Mesendoderm (in vitro differentiated cells): ENCODE measurements at regions not wholly inside any gene's neighbourhood (a gene's known extent, or its start where the extent isn't known, plus 50 kb on each side); places are given as distances from the start of the nearest gene placed in this dataset.
A peak's percentile ranks its signal among the peaks of the same experiment; 100 is the strongest.

Source experiments
- DNase-seq: peaks from one replicate; pipeline ENCODE4 v3.0.0; 2013
- H2AK5ac ChIP-seq: 2 replicates; pipeline ENCODE4 v1.6.1; 2013; ENCODE audit warnings: low read length, inconsistent platforms
- H2BK120ac ChIP-seq: 2 replicates; pipeline ENCODE4 v1.6.1; 2013; ENCODE audit warnings: low read depth, mild to moderate bottlenecking, low read length, moderate library complexity, mixed read lengths
- H2BK15ac ChIP-seq: replicated peaks from 2 replicates; pipeline ENCODE4 v1.6.1; 2013; ENCODE audit warnings: low read depth, mild to moderate bottlenecking, moderate library complexity
- H2BK5ac ChIP-seq: 2 replicates; pipeline ENCODE4 v1.6.1; 2013; ENCODE audit warnings: low read length, inconsistent platforms
- H3K18ac ChIP-seq: 2 replicates; pipeline ENCODE4 v1.6.1; 2013; ENCODE audit warnings: mild to moderate bottlenecking, low read length, mixed read lengths
- H3K23ac ChIP-seq: one replicate; pipeline ENCODE4 v1.6.1; 2013; ENCODE audit warnings: low read length
- H3K27ac ChIP-seq: 2 replicates; pipeline ENCODE4 v1.5.1; 2013; ENCODE audit warnings: low read depth, mild to moderate bottlenecking, inconsistent platforms, low read length, moderate library complexity
- H3K27me3 ChIP-seq: 2 replicates; pipeline ENCODE4 v1.6.1; 2013; ENCODE audit warnings: low read length, control low read depth, mild to moderate bottlenecking, inconsistent platforms; ENCODE audit not compliant: insufficient read depth, poor library complexity
- H3K36me3 ChIP-seq: 2 replicates; pipeline ENCODE4 v1.6.1; 2013; ENCODE audit warnings: low read length, inconsistent platforms; ENCODE audit not compliant: control insufficient read depth, insufficient read depth
- H3K4ac ChIP-seq: one replicate; pipeline ENCODE4 v1.6.1; 2013; ENCODE audit warnings: low read depth, mild to moderate bottlenecking, low read length, moderate library complexity
- H3K4me1 ChIP-seq: 2 replicates; pipeline ENCODE4 v1.6.1; 2013; ENCODE audit warnings: low read depth, low read length, inconsistent platforms; ENCODE audit not compliant: control insufficient read depth
- H3K4me2 ChIP-seq: 2 replicates; pipeline ENCODE4 v1.6.1; 2013; ENCODE audit warnings: low read length
- H3K4me3 ChIP-seq: 2 replicates; pipeline ENCODE4 v1.5.1; 2013; ENCODE audit warnings: mild to moderate bottlenecking, low read length
- H3K56ac ChIP-seq: one replicate; pipeline ENCODE4 v1.6.1; 2013; ENCODE audit warnings: low read length
- H3K79me1 ChIP-seq: 2 replicates; pipeline ENCODE4 v1.6.1; 2013; ENCODE audit warnings: low read length, inconsistent platforms
- H3K79me2 ChIP-seq: 2 replicates; pipeline ENCODE4 v1.6.1; 2013; ENCODE audit warnings: mild to moderate bottlenecking, low read length; ENCODE audit not compliant: control insufficient read depth, insufficient read depth
- H3K9ac ChIP-seq: 2 replicates; pipeline ENCODE4 v1.6.1; 2013; ENCODE audit warnings: low read length, inconsistent platforms
- H4K5ac ChIP-seq: one replicate; pipeline ENCODE4 v1.6.1; 2013; ENCODE audit warnings: low read length
- H4K8ac ChIP-seq: one replicate; pipeline ENCODE4 v1.6.1; 2013; ENCODE audit warnings: low read depth, mild to moderate bottlenecking, control low read depth, low read length, moderate library complexity
- WGBS: extraction: QIAGEN DNeasy Blood & Tissue Kit; methylation state at CpG from one replicate; pipeline ENCODE4 v1.1.7; 2013; ENCODE audit warnings: low lambda C conversion rate, missing lambda C conversion rate; ENCODE audit not compliant: insufficient coverage; ENCODE audit errors: extremely low coverage; 5-methylcytosine and 5-hydroxymethylcytosine counted together

DNA sequence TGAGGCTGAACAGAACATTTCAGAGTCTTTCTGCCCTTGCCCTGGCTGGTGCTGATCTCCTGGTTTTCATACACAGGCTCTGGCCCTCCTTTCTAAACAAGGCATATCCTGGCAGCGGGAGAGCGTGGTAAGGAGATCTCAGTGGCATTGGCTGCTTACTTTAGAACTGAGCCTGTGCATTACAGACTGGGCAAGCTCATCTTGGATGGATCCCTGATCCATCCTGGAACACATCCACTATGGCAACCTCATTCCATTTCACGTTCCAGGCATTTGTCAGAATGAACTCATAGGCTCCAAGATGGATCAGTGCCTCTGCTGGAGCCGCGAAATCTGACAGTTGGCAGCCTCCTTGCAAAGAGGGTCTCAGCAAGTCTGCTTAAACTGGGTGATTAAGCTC is 224.5 kb upstream of the PELI2 start:
- no CpG with 5 or more reads among the region's 5 CpGs for WGBS

DNA sequence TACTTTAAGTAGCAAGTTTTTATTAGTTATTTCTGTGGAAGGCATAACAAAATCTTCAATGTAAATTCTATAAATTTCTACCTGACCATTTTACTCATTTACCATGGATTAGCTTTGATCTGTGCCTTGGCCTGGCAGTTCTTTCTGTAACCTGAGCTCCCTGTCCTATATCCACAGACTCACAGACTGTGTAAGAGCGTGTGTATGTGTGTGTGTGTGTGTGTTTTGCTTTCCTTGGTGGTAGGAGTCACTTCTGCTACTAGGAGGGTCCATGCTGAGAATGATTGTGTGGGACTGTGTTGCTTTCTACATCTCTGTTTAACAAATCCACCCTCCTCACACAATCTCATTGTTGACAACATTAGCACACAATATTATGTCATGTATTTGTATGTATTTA is 221.2 kb upstream of the PELI2 start:
- Histone ChIP-seq H3K79me2 (no peaks in the 10 kb centered on the region), H3K9ac (no peak overlapping the region), H3K23ac (no peak overlapping the region), H2BK120ac (no peak overlapping the region), H2BK15ac (no peak overlapping the region), H4K5ac (no peak overlapping the region), H3K4me2 (no peak overlapping the region), H2BK5ac (no peak overlapping the region), H3K4me3 (no peak overlapping the region), H3K4ac (no peak overlapping the region), H4K8ac (no peak overlapping the region), H3K56ac (no peak overlapping the region), H3K4me1 (no peaks in the 10 kb centered on the region), H3K36me3 (no peaks in the 10 kb centered on the region), H3K27ac (no peak overlapping the region), H2AK5ac (no peak overlapping the region), H3K27me3 (no peaks in the 10 kb centered on the region), H3K18ac (no peak overlapping the region), H3K79me1 (no peaks in the 10 kb centered on the region)
- DNase-seq = no peak
- no CpG with 5 or more reads among the region's 1 CpG for WGBS

More for the DNA sequence above, 224.5 kb upstream of the PELI2 start:
- H3K4ac ChIP-seq = no peak overlapping the region
- no peak overlapping the region for H4K5ac ChIP-seq
- no peaks in the 10 kb centered on the region for H3K27me3 ChIP-seq
- no peaks in the 10 kb centered on the region for H3K4me1 ChIP-seq
- H3K18ac ChIP-seq = no peak overlapping the region
- H3K9ac ChIP-seq = no peak overlapping the region
- H3K56ac ChIP-seq = no peak overlapping the region
- H2BK5ac ChIP-seq = no peak overlapping the region
- no peak overlapping the region for H3K4me2 ChIP-seq
- no peak for DNase-seq
- no peaks in the 10 kb centered on the region for H3K79me1 ChIP-seq
- H3K36me3 ChIP-seq = no peaks in the 10 kb centered on the region
- H2AK5ac ChIP-seq = no peak overlapping the region
- no peak overlapping the region for H2BK15ac ChIP-seq
- H3K23ac ChIP-seq = no peak overlapping the region
- no peaks in the 10 kb centered on the region for H3K79me2 ChIP-seq
- no peak overlapping the region for H2BK120ac ChIP-seq
- no peak overlapping the region for H3K27ac ChIP-seq
- no peak overlapping the region for H4K8ac ChIP-seq
- H3K4me3 ChIP-seq = no peak overlapping the region

DNA sequence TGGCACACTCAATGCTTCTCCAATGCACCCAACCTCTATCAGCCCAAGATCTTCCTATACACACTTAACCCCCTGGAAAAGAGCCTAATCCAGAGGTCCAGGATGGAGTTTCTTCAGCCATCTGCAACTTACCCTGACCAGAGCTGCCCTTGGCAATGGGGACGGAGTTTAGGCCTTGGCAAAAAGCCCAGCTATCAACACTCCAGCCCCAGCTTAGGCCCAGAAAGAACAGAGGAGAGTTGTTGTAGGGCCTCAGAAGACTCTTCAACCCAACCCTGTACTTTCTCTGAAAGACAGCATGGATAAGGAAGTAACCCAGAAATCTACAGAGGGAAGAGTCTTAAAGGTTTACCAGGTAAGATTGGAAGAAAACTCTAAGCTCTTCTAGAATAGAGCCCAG is 219.3 kb upstream of the PELI2 start:
- Histone ChIP-seq H4K5ac (no peak overlapping the region), H4K8ac (no peak overlapping the region), H3K23ac (no peak overlapping the region), H3K79me1 (no peaks in the 10 kb centered on the region), H3K9ac (no peak overlapping the region), H3K79me2 (no peaks in the 10 kb centered on the region), H3K56ac (no peak overlapping the region), H2BK15ac (no peak overlapping the region), H3K4me1 (no peaks in the 10 kb centered on the region), H2BK120ac (no peak overlapping the region), H3K18ac (no peak overlapping the region), H3K27ac (no peak overlapping the region), H3K4me2 (no peak overlapping the region), H3K4me3 (no peak overlapping the region), H3K4ac (no peak overlapping the region), H2BK5ac (no peak overlapping the region), H3K36me3 (no peaks in the 10 kb centered on the region), H3K27me3 (no peaks in the 10 kb centered on the region), H2AK5ac (no peak overlapping the region)
- no CpG with 5 or more reads among the region's 1 CpG for WGBS
- no peak for DNase-seq

DNA sequence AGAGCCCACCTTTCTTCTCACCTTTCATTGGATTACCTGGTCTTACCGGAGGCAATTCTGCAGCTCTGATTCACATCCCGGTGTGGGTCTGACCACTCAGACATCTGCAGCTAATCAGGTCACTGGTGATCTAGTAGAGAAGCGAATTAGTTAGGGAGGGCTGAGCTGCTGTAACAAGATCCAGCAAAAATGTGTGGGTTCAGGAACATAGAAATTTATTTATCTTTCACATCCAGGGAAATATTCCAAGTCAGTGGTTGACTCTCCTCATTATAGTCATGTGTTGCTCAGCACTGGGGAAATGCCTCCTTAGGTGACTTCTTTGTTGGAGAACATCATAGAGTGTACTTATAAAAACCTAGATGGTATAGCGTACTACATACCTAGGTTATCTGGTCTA is 218.7 kb upstream of the PELI2 start:
- Histone ChIP-seq H3K56ac (no peak overlapping the region), H2AK5ac (no peak overlapping the region), H3K4ac (no peak overlapping the region), H2BK15ac (no peak overlapping the region), H3K27me3 (no peaks in the 10 kb centered on the region), H3K4me3 (no peak overlapping the region), H4K8ac (no peak overlapping the region), H2BK120ac (no peak overlapping the region), H3K27ac (no peak overlapping the region), H3K9ac (no peak overlapping the region), H3K23ac (peak overlapping the region; percentile 15), H3K79me1 (no peaks in the 10 kb centered on the region), H3K36me3 (no peaks in the 10 kb centered on the region), H4K5ac (no peak overlapping the region), H3K4me1 (no peaks in the 10 kb centered on the region), H2BK5ac (no peak overlapping the region), H3K18ac (no peak overlapping the region), H3K4me2 (no peak overlapping the region), H3K79me2 (no peaks in the 10 kb centered on the region)
- no CpG with 5 or more reads among the region's 4 CpGs for WGBS
- no peak for DNase-seq

DNA sequence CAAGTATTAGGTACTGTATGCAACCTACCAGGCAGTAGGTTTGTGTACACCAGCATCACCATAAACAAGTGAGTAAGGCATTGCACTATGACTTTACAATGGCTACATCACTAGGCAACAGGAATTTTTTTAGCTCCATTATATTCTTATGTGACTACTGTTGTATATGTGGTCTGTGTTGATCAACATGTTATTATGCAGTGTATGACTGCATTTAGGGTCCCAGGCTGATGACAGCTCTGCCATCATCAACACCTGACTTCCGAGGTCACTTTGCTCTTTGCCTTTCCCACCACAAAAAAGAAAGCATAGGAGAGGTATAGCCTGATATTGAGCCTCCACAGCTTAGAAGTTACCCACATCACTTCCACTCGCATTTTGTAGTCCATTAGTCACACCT is 217.5 kb upstream of the PELI2 start:
- no peak overlapping the region for H2BK15ac ChIP-seq
- H3K56ac ChIP-seq = no peak overlapping the region
- no CpG with 5 or more reads among the region's 2 CpGs for WGBS
- H4K8ac ChIP-seq = no peak overlapping the region
- H3K79me1 ChIP-seq = no peaks in the 10 kb centered on the region
- no peak overlapping the region for H3K4me3 ChIP-seq
- H3K27me3 ChIP-seq = no peaks in the 10 kb centered on the region
- no peak overlapping the region for H2BK5ac ChIP-seq
- H3K4me1 ChIP-seq = no peaks in the 10 kb centered on the region
- no peaks in the 10 kb centered on the region for H3K79me2 ChIP-seq
- no peak overlapping the region for H3K9ac ChIP-seq
- no peaks in the 10 kb centered on the region for H3K36me3 ChIP-seq
- DNase-seq = no peak
- no peak overlapping the region for H3K4ac ChIP-seq
- no peak overlapping the region for H2BK120ac ChIP-seq
- no peak overlapping the region for H3K4me2 ChIP-seq
- no peak overlapping the region for H2AK5ac ChIP-seq
- H3K23ac ChIP-seq = no peak overlapping the region
- no peak overlapping the region for H4K5ac ChIP-seq
- H3K27ac ChIP-seq = no peak overlapping the region
- no peak overlapping the region for H3K18ac ChIP-seq

DNA sequence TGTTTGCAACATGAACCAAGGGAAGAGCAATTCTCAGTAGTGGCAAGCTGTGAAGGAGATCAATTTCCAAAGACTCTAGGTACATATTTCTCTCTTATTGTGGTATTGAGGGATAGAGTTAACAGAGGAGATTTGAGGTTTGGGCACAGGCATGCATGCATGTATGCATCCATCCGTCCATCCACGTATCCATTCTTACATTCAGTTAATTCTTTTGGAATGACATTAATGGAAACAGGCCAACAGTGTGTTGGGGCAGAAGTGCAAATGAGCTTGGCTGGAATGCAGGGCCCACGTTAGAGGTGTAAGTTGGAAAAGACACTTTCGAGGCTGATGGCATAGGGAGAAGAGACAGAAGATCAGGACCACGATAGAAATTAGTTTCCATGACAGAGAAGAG is 216.9 kb upstream of the PELI2 start:
- no CpG with 5 or more reads among the region's 5 CpGs for WGBS
- H3K18ac ChIP-seq = no peak overlapping the region
- no peaks in the 10 kb centered on the region for H3K79me2 ChIP-seq
- no peak overlapping the region for H3K27ac ChIP-seq
- DNase-seq = no peak
- no peak overlapping the region for H3K4me2 ChIP-seq
- H4K5ac ChIP-seq = no peak overlapping the region
- no peak overlapping the region for H2BK15ac ChIP-seq
- no peak overlapping the region for H3K56ac ChIP-seq
- H3K9ac ChIP-seq = no peak overlapping the region
- no peaks in the 10 kb centered on the region for H3K27me3 ChIP-seq
- no peaks in the 10 kb centered on the region for H3K4me1 ChIP-seq
- H3K4ac ChIP-seq = no peak overlapping the region
- no peak overlapping the region for H3K4me3 ChIP-seq
- no peaks in the 10 kb centered on the region for H3K79me1 ChIP-seq
- no peak overlapping the region for H4K8ac ChIP-seq
- no peaks in the 10 kb centered on the region for H3K36me3 ChIP-seq
- no peak overlapping the region for H2BK5ac ChIP-seq
- no peak overlapping the region for H3K23ac ChIP-seq
- no peak overlapping the region for H2AK5ac ChIP-seq
- no peak overlapping the region for H2BK120ac ChIP-seq
